ENCODE measurements at regions not wholly inside any gene's neighbourhood (a gene's known extent, or its start where the extent isn't known, plus 50 kb on each side); places are given as distances from the start of the nearest gene placed in this dataset.

DNA sequence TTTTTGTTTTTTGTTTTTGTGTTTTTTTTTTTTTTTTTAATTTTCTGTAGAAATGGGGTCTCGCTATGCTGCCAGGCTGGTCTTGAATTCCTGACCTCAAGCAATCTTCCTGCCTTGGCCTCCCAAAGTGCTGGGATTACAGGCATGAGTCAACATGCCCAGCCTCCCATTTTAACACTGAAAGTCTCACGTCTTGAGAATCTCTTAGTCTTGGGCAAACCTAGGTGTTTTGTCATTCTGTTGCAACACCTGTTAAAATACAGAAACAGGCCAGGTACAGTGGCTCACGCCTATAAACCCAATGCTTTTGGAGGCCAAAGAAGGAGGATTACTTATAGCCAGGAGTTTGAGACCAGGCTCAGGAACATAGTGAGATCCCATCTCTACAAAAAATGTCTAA is 599.0 kb downstream of the TLR4 start:
- intact Hi-C loops (cut with micrococcal nuclease): no loop called here
- no peaks in the 10 kb centered on the region for H3K4me1 Mint-ChIP-seq
- Histone ChIP-seq H3K27ac (ENCODE audit: low read length) (no peak overlapping the region), H3K4me1 (ENCODE audit: control insufficient read depth, insufficient read depth, low read length) (no peaks in the 10 kb centered on the region), H3K36me3 (ENCODE audit: control insufficient read depth, insufficient read depth, low read length) (no peaks in the 10 kb centered on the region), H3K27me3 (ENCODE audit: control insufficient read depth, insufficient read depth, low read length) (no peaks in the 10 kb centered on the region), H3K9me3 (ENCODE audit: control insufficient read depth, insufficient read depth, low read length) (no peaks in the 10 kb centered on the region), H3K4me3 (ENCODE audit: low read length) (no peak overlapping the region)
- DNase-seq (no peak), ATAC-seq (no peak)
- no peak overlapping the region for H3K4me3 Mint-ChIP-seq
- no peak overlapping the region for H3K27ac Mint-ChIP-seq
- WGBS (ENCODE audit: insufficient coverage): 58% methylated on average over 3 of the region's 3 CpGs
- H3K36me3 Mint-ChIP-seq: no peaks in the 10 kb centered on the region
- peaks cover 4 to 14% of the 10 kb centered on the region in 2 donors for H3K9me3 Mint-ChIP-seq
- TF ChIP-seq, protein P1, sequence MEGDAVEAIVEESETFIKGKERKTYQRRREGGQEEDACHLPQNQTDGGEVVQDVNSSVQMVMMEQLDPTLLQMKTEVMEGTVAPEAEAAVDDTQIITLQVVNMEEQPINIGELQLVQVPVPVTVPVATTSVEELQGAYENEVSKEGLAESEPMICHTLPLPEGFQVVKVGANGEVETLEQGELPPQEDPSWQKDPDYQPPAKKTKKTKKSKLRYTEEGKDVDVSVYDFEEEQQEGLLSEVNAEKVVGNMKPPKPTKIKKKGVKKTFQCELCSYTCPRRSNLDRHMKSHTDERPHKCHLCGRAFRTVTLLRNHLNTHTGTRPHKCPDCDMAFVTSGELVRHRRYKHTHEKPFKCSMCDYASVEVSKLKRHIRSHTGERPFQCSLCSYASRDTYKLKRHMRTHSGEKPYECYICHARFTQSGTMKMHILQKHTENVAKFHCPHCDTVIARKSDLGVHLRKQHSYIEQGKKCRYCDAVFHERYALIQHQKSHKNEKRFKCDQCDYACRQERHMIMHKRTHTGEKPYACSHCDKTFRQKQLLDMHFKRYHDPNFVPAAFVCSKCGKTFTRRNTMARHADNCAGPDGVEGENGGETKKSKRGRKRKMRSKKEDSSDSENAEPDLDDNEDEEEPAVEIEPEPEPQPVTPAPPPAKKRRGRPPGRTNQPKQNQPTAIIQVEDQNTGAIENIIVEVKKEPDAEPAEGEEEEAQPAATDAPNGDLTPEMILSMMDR (IDR thresholded peaks at IDR 0.05): no peak
- no peaks in the 10 kb centered on the region for H3K27me3 Mint-ChIP-seq (ENCODE audit: low read depth in 2 of 2)

DNA sequence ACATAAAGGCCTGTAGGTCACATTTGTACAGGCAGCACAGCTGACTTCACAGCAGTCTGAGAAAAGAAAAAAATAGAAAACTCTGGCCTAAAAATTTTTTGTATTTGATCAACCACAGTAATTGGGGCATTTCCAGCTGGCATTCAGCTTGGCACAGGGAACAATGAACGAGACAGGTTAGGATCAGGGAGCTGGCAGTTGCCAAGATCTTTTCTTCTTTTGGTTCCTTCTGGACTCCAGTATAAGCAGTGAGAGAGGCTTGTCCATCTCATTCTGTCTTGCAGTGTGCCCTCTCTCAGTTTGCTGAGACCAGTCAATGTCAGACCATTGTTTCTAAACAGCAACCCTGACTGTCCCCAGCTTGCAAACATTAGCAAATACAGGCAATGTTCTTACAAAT is 601.1 kb downstream of the TLR4 start:
- no peaks in the 10 kb centered on the region for H3K27me3 Mint-ChIP-seq (ENCODE audit: low read depth in 2 of 2)
- Histone ChIP-seq H3K36me3 (ENCODE audit: control insufficient read depth, insufficient read depth, low read length) (no peaks in the 10 kb centered on the region), H3K27me3 (ENCODE audit: control insufficient read depth, insufficient read depth, low read length) (no peaks in the 10 kb centered on the region), H3K9me3 (ENCODE audit: control insufficient read depth, insufficient read depth, low read length) (no peaks in the 10 kb centered on the region), H3K27ac (ENCODE audit: low read length) (no peak overlapping the region), H3K4me3 (ENCODE audit: low read length) (no peak overlapping the region), H3K4me1 (ENCODE audit: control insufficient read depth, insufficient read depth, low read length) (no peaks in the 10 kb centered on the region)
- H3K27ac Mint-ChIP-seq: no peak overlapping the region
- H3K4me1 Mint-ChIP-seq: no peaks in the 10 kb centered on the region
- H3K4me3 Mint-ChIP-seq: no peak overlapping the region
- DNase-seq: no peak
- TF ChIP-seq, protein P1 (IDR thresholded peaks at IDR 0.05): no peak
- intact Hi-C loops (cut with micrococcal nuclease): no loop called here
- peaks cover 3 to 13% of the 10 kb centered on the region in 2 donors for H3K9me3 Mint-ChIP-seq
- H3K36me3 Mint-ChIP-seq: no peaks in the 10 kb centered on the region
- WGBS (ENCODE audit: insufficient coverage): 70% methylated on average over 1 of the region's 1 CpG
- ATAC-seq: no peak

DNA sequence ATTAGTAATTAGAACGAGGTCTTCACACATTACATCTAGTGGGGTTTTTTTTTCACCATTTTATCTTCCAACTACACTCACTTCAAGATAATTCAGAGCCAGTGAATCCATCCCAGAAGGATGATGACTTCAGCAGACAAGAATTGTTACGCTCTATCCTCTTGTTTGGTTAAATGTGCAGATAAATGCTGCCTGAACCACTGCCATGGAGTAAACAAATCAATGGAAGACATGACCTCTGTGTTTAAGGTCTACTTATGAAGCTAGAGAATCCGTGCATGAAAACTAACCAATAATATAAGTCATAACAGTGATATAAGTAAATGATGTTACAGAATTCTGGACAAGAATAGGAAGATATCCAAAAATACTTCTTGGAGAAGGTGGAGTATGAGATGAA is 602.6 kb downstream of the TLR4 start:
- Histone ChIP-seq H3K36me3 (ENCODE audit: control insufficient read depth, insufficient read depth, low read length) (no peaks in the 10 kb centered on the region), H3K4me3 (ENCODE audit: low read length) (no peak overlapping the region), H3K27ac (ENCODE audit: low read length) (no peak overlapping the region), H3K27me3 (ENCODE audit: control insufficient read depth, insufficient read depth, low read length) (no peaks in the 10 kb centered on the region), H3K9me3 (ENCODE audit: control insufficient read depth, insufficient read depth, low read length) (no peaks in the 10 kb centered on the region), H3K4me1 (ENCODE audit: control insufficient read depth, insufficient read depth, low read length) (no peaks in the 10 kb centered on the region)
- 89% methylated on average over 1 of the region's 3 CpGs for WGBS (ENCODE audit: insufficient coverage)
- Mint-ChIP-seq H3K4me1 (no peaks in the 10 kb centered on the region), H3K27me3 (ENCODE audit: low read depth in 2 of 2) (no peaks in the 10 kb centered on the region), H3K27ac (no peak overlapping the region), H3K9me3 (peaks cover 3 to 12% of the 10 kb centered on the region in 2 donors), H3K4me3 (no peak overlapping the region), H3K36me3 (no peaks in the 10 kb centered on the region)
- no peak for ATAC-seq
- TF ChIP-seq, protein P1 (IDR thresholded peaks at IDR 0.05): no peak
- no peak for DNase-seq
- intact Hi-C loops (cut with micrococcal nuclease): no loop called here

GRCh38 chr9:118313965-118314364 is 609.8 kb downstream of the TLR4 start:
- Mint-ChIP-seq H3K4me1 (no peaks in the 10 kb centered on the region), H3K27ac (no peak overlapping the region), H3K36me3 (no peaks in the 10 kb centered on the region), H3K27me3 (ENCODE audit: low read depth in 2 of 2) (no peaks in the 10 kb centered on the region), H3K4me3 (no peak overlapping the region), H3K9me3 (peaks cover 6 to 8% of the 10 kb centered on the region in 2 donors)
- H3K4me1 ChIP-seq (ENCODE audit: control insufficient read depth, insufficient read depth, low read length): no peaks in the 10 kb centered on the region
- DNase-seq (no peak), ATAC-seq (no peak)
- H3K9me3 ChIP-seq (ENCODE audit: control insufficient read depth, insufficient read depth, low read length): no peaks in the 10 kb centered on the region
- H3K4me3 ChIP-seq (ENCODE audit: low read length): no peak overlapping the region
- intact Hi-C loops (cut with micrococcal nuclease): no loop called here
- no CpG with 5 or more reads among the region's 3 CpGs for WGBS (ENCODE audit: insufficient coverage)
- no peaks in the 10 kb centered on the region for H3K36me3 ChIP-seq (ENCODE audit: control insufficient read depth, insufficient read depth, low read length)
- TF ChIP-seq, protein P1 (IDR thresholded peaks at IDR 0.05): no peak
- no peaks in the 10 kb centered on the region for H3K27me3 ChIP-seq (ENCODE audit: control insufficient read depth, insufficient read depth, low read length)
- H3K27ac ChIP-seq (ENCODE audit: low read length): no peak overlapping the region

Measured in natural killer cell (primary cell).